ENCODE measurements at regions not wholly inside any gene's neighbourhood (a gene's known extent, or its start where the extent isn't known, plus 50 kb on each side); places are given as distances from the start of the nearest gene placed in this dataset.

GRCh38 chr18:8901019-8901418 lies 195.7 kb downstream of the MTCL1 start:
- Histone ChIP-seq H2AFZ (ENCODE audit: low read length) (no peak overlapping the region), H3K27ac (ENCODE audit: extremely low read length, insufficient read depth, low read length) (no peak overlapping the region), H3K4me2 (ENCODE audit: low read depth, low read length) (no peak overlapping the region), H3K36me3 (replicated peaks in 1 of 2; ENCODE audit: control insufficient read depth in 1 of 2, insufficient read depth in 2 of 2, low read length in 2 of 2) (no peaks in the 10 kb centered on the region), H3K27me3 (ENCODE audit: control insufficient read depth in 1 of 2, insufficient read depth in 2 of 2, low read length in 2 of 2) (no peaks in the 10 kb centered on the region), H3K4me1 (ENCODE audit: insufficient read depth, low read length) (no peaks in the 10 kb centered on the region), H3K9ac (ENCODE audit: insufficient read depth, low read depth, low read length) (no peak overlapping the region), H3K9me3 (ENCODE audit: low read length) (no peaks in the 10 kb centered on the region), H3K79me2 (ENCODE audit: insufficient read depth, low read length) (no peaks in the 10 kb centered on the region), H4K20me1 (ENCODE audit: insufficient read depth, low read length) (no peaks in the 10 kb centered on the region), H3K4me3 (replicated peaks in 1 of 3; ENCODE audit: insufficient read depth in 1 of 3, low read depth in 2 of 3, low read length in 3 of 3) (no peak overlapping the region)
- BruUV-seq (replicated peaks) = no TSS peak
- no peak for FAIRE-seq
- 64% methylated on average over 2 of the region's 2 CpGs for WGBS (ENCODE audit: low lambda C conversion rate)
- ChIA-PET POLR2A (no interaction called here), CTCF (ENCODE audit: low intra/inter-chr PET ratio, low total read pairs) (no interaction called here)
- DNase-seq (ENCODE audit: low spot score) = no peak
- TF ChIP-seq CTCF (CRISPR knock-in tag; IDR thresholded peaks at IDR 0.05) (0 out of 2 replicates have a peak, but pooled peaks have one; percentile 9), HOXD1 (CRISPR knock-in tag; IDR thresholded peaks at IDR 0.05) (no peak)
- no peak for ATAC-seq
- in situ Hi-C loops (cut with HindIII; ENCODE audit: extremely low pct_ligation_motif_present, low pct_unique_long_range_greater_than_20kb) (no loop called here), intact Hi-C loops (cut with micrococcal nuclease; ENCODE audit: unreplicated experiment) (no loop called here)

GRCh38 chr18:8904316-8904715 lies 198.2 kb upstream of the NDUFV2 start:
- H3K4me2 ChIP-seq (ENCODE audit: low read depth, low read length) = no peak overlapping the region
- H2AFZ ChIP-seq (ENCODE audit: low read length) = no peak overlapping the region
- H4K20me1 ChIP-seq (ENCODE audit: insufficient read depth, low read length) = no peaks in the 10 kb centered on the region
- BruUV-seq (replicated peaks) = no TSS peak
- no peak overlapping the region for H3K9ac ChIP-seq (ENCODE audit: insufficient read depth, low read depth, low read length)
- CTCF ChIA-PET (ENCODE audit: low intra/inter-chr PET ratio, low total read pairs) = no interaction called here
- H3K9me3 ChIP-seq (ENCODE audit: low read length) = no peaks in the 10 kb centered on the region
- no peaks in the 10 kb centered on the region for H3K36me3 ChIP-seq (replicated peaks in 1 of 2; ENCODE audit: control insufficient read depth in 1 of 2, insufficient read depth in 2 of 2, low read length in 2 of 2)
- in situ Hi-C loops (cut with HindIII; ENCODE audit: extremely low pct_ligation_motif_present, low pct_unique_long_range_greater_than_20kb) (no loop called here), intact Hi-C loops (cut with micrococcal nuclease; ENCODE audit: unreplicated experiment) (no loop called here)
- POLR2A ChIA-PET = no interaction called here
- DNase-seq (ENCODE audit: low spot score) (no peak), ATAC-seq (no peak), FAIRE-seq (no peak)
- no peak overlapping the region for H3K4me3 ChIP-seq (replicated peaks in 1 of 3; ENCODE audit: insufficient read depth in 1 of 3, low read depth in 2 of 3, low read length in 3 of 3)
- H3K27me3 ChIP-seq (ENCODE audit: control insufficient read depth in 1 of 2, insufficient read depth in 2 of 2, low read length in 2 of 2) = no peaks in the 10 kb centered on the region
- no peaks in the 10 kb centered on the region for H3K79me2 ChIP-seq (ENCODE audit: insufficient read depth, low read length)
- H3K4me1 ChIP-seq (ENCODE audit: insufficient read depth, low read length) = no peaks in the 10 kb centered on the region
- H3K27ac ChIP-seq (ENCODE audit: extremely low read length, insufficient read depth, low read length) = no peak overlapping the region
- TF ChIP-seq FOXP1 (IDR thresholded peaks at IDR 0.05) = no peak
- no peak for TF ChIP-seq FOXP1 (CRISPR knock-in tag; IDR thresholded peaks at IDR 0.05)
- no peak for TF ChIP-seq CSRNP1 (CRISPR knock-in tag; IDR thresholded peaks at IDR 0.05)
- no peak for TF ChIP-seq CEBPB (IDR thresholded peaks at IDR 0.05; ENCODE audit: borderline replicate concordance, low read depth, low read length)
- TF ChIP-seq ZNF740 (CRISPR knock-in tag; IDR thresholded peaks at IDR 0.05) = no peak
- TF ChIP-seq ZC3H4 (CRISPR knock-in tag; IDR thresholded peaks at IDR 0.05; ENCODE audit: borderline replicate concordance) = no peak
- no peak for TF ChIP-seq DNMT3B (CRISPR knock-in tag; conservative IDR thresholded peaks at IDR 0.05)
- no peak for TF ChIP-seq ZNF451 (CRISPR knock-in tag; IDR thresholded peaks at IDR 0.05)
- TF ChIP-seq ZNF503 (CRISPR knock-in tag; IDR thresholded peaks at IDR 0.05) = no peak
- TF ChIP-seq PRPF4 (IDR thresholded peaks at IDR 0.05; ENCODE audit: low read depth, low read length, poor library complexity, severe bottlenecking) = no peak
- TF ChIP-seq ZNF556 (CRISPR knock-in tag; IDR thresholded peaks at IDR 0.05; ENCODE audit: borderline replicate concordance) = no peak
- no peak for TF ChIP-seq MATR3 (CRISPR knock-in tag; IDR thresholded peaks at IDR 0.05)
